ENCODE measurements at regions not wholly inside any gene's neighbourhood (a gene's known extent, or its start where the extent isn't known, plus 50 kb on each side); places are given as distances from the start of the nearest gene placed in this dataset.

DNA sequence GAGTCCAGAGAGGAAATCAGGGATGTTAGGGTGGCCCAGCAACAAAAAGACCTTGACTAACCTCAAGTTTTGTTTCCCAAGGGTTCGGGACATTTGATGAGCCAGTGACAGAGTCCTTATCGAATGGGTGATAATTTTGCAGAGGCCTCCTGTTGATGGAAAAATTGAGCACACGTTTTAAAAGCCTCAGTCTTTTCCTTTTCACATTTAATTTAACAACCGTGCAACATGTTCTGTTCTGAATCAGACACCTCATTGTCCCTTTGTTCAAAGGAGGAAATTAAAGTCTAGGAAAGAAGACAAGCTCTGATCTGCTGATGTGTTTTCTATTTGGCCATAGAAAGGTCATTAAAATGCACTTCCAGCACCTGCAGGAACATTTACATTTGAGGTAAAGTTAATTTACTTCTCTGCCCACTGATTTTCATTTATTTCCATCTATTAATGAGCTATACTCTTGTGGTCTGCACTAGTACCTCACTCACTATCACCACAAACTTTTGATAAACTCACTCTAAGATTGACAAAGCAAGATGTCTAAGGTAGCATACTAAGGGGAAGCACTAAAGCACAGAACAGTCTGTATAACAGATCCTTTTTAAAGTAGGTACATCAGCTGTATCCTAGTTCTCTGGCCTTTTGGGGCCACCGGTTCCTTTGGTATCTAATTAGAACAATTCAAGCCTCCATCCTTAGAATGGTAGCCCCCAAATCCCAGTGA, 147.0 kb downstream of the RPAP3 start:
- H3K27ac ChIP-seq (ENCODE audit: low read length), result no peak overlapping the region
- no peaks in the 10 kb centered on the region for H3K27me3 ChIP-seq (ENCODE audit: control insufficient read depth, insufficient read depth)
- 56% methylated on average over 5 of the region's 5 CpGs for WGBS
- H3K4me1 ChIP-seq (ENCODE audit: control insufficient read depth, insufficient read depth, low read length), result no peaks in the 10 kb centered on the region
- no peak overlapping the region for H3K4me3 ChIP-seq (ENCODE audit: low read length)
- DNase-seq, result no peak
- ATAC-seq, result no peak
- intact Hi-C loops (cut with DNase I), result no loop called here
- no peaks in the 10 kb centered on the region for H3K9me3 ChIP-seq (ENCODE audit: control insufficient read depth, low read length)

DNA sequence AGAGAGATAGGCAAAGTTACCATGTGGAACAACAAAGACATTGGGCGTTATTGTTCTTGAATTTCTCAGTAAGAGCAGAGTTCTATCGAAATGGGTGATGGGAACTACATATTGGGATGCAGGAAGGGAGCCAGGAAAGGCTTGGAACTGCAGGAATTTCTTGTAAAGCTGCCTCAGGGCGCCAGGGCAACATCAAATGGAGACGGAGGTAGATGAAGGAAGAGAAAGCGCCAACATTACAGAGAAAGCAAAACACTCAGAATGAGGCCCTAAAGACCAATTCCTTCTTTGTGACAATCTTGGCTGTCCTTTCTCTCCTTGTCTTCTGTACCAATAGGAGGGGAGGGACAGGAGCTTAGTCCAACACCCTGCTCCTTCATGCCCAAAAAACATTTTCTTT, 148.4 kb downstream of the RPAP3 start:
- WGBS, result 78% methylated on average over 5 of the region's 5 CpGs
- no peak overlapping the region for H3K4me3 ChIP-seq (ENCODE audit: low read length)
- intact Hi-C loops (cut with DNase I), result no loop called here
- H3K27ac ChIP-seq (ENCODE audit: low read length), result no peak overlapping the region
- H3K27me3 ChIP-seq (ENCODE audit: control insufficient read depth, insufficient read depth), result no peaks in the 10 kb centered on the region
- DNase-seq (no peak), ATAC-seq (no peak)
- H3K4me1 ChIP-seq (ENCODE audit: control insufficient read depth, insufficient read depth, low read length), result no peaks in the 10 kb centered on the region
- peaks cover 4% of the 10 kb centered on the region for H3K9me3 ChIP-seq (ENCODE audit: control insufficient read depth, low read length)

DNA sequence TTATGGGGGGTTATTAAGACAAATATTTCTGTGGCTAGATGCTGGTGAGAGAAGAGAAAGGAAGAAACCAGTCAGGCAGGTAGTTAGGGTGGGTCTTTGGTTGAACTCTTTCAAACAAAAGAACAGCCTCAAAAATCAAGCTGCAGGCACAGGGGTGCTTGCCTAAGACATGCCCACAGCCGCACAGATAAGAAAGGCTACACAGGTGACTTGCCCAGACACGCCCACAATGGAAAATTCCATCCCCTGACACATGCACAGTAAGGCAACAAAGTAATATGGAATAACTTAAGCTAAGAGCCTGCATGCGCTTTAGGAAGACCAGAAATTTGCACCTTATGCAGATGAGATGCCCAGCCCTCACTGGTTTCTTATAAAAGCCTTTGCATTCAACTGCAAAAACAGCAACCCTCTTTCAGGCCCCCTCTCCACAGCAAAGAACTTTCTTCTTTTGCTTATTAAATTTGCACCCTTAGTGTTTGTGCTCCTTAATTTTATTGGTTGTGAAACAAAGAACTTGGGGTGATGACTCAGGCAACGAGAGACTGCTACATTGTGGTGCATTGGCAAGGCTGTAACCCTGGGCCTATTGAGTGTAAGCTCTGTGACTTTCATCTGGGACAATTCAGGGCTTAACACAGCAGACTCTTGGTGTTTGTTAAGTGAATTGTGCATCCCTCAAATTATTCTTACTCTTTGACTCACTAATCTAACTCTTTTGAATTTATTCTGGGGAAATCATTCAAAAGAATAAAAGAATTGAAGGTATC, 149.4 kb downstream of the RPAP3 start:
- intact Hi-C loops (cut with DNase I), result no loop called here
- ATAC-seq, result no peak
- DNase-seq, result no peak

DNA sequence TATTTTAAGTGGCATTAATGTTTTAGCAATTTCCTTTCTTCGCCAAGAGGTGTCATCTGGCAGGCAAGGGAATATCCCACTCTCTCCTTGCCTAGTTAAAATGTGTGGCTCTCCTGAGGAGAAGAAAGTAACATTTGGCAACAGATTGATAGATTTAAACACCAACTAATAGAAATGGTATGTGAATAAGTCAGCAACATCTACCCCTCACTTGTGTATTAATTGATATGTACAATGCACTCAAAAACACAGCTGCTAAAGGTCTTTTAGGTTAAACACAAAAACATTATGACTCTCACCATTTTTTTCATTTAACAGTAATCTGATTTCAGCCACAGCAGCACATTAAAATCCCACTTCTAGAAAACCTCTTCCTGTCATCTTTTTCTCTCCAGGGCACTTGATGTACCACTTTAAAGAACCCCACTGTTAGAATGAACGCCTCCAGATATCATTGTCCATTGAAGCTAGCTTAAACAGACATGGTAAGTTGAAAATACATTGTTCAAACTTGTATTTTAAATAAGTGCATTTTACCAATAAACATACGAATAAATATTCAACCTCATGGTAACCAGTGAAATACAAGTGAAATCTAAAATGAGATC, 151.7 kb downstream of the RPAP3 start:
- no peak overlapping the region for H3K27ac ChIP-seq (ENCODE audit: low read length)
- intact Hi-C loops (cut with DNase I), result no loop called here
- H3K27me3 ChIP-seq (ENCODE audit: control insufficient read depth, insufficient read depth), result no peaks in the 10 kb centered on the region
- no peak for DNase-seq
- peaks cover 4% of the 10 kb centered on the region for H3K9me3 ChIP-seq (ENCODE audit: control insufficient read depth, low read length)
- WGBS, result 56% methylated on average over 3 of the region's 3 CpGs
- H3K4me1 ChIP-seq (ENCODE audit: control insufficient read depth, insufficient read depth, low read length), result no peaks in the 10 kb centered on the region
- H3K4me3 ChIP-seq (ENCODE audit: low read length), result no peak overlapping the region
- no peak for ATAC-seq

More for the DNA sequence above, 149.4 kb downstream of the RPAP3 start:
- H3K9me3 ChIP-seq (ENCODE audit: control insufficient read depth, low read length), result peaks cover 4% of the 10 kb centered on the region
- no peak overlapping the region for H3K27ac ChIP-seq (ENCODE audit: low read length)
- H3K4me3 ChIP-seq (ENCODE audit: low read length), result no peak overlapping the region
- 84% methylated on average over 4 of the region's 4 CpGs for WGBS
- H3K4me1 ChIP-seq (ENCODE audit: control insufficient read depth, insufficient read depth, low read length), result no peaks in the 10 kb centered on the region
- H3K27me3 ChIP-seq (ENCODE audit: control insufficient read depth, insufficient read depth), result no peaks in the 10 kb centered on the region

DNA sequence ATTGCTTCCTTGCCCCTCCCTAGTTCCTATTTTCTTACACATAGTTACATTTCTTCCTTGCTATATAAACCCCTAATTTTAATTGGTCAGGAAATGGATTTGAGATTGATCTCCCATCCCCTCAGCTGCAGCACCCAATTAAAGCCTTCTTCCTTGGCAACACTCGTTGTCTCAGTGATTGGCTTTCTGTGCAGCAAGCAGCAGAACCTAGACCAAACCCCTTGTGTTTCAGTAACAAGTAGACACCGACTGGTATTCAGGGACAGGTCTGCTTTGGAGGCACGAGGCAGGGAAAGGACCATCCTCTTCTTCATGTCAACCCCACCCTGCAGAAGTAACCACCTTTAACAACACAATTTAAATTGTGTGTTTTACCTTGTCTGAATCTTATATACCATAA, 152.6 kb downstream of the RPAP3 start:
- WGBS, result 79% methylated on average over 3 of the region's 3 CpGs
- no peak overlapping the region for H3K4me3 ChIP-seq (ENCODE audit: low read length)
- ATAC-seq, result no peak
- no peak overlapping the region for H3K27ac ChIP-seq (ENCODE audit: low read length)
- peaks cover 4% of the 10 kb centered on the region for H3K9me3 ChIP-seq (ENCODE audit: control insufficient read depth, low read length)
- no peak for DNase-seq
- no peaks in the 10 kb centered on the region for H3K4me1 ChIP-seq (ENCODE audit: control insufficient read depth, insufficient read depth, low read length)
- intact Hi-C loops (cut with DNase I), result no loop called here
- no peaks in the 10 kb centered on the region for H3K27me3 ChIP-seq (ENCODE audit: control insufficient read depth, insufficient read depth)

DNA sequence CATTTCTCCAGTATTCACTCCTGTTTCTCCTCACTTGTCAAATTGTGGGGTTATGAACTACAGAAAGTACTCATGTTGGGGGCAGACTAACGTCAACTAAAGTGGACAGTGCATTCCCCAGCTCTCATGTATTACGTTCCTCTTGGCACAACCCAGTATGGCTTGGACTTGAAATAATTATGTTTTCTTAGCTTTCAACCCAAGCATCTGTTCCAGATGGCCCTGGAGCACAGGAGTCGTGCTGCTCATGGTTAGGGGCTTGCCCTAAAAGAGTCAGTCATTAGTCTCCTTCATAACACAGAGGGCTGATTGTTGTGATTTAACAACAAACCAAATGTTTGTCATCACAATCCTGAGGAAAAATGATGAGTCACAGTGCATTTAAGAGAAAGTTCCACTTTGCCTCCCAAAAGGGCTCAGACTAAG, 154.4 kb downstream of the RPAP3 start:
- peak in 2 of 3 donors; percentile 51 to 52 for DNase-seq
- Histone ChIP-seq H3K4me1 (ENCODE audit: control insufficient read depth, insufficient read depth, low read length) (no peaks in the 10 kb centered on the region), H3K27ac (ENCODE audit: low read length) (no peak overlapping the region), H3K9me3 (ENCODE audit: control insufficient read depth, low read length) (peaks cover 4% of the 10 kb centered on the region), H3K4me3 (ENCODE audit: low read length) (no peak overlapping the region), H3K27me3 (ENCODE audit: control insufficient read depth, insufficient read depth) (no peaks in the 10 kb centered on the region)
- intact Hi-C loops (cut with DNase I), result no loop called here
- whole genome bisulfite sequencing, result 42% methylated on average over 3 of the region's 3 CpGs
- ATAC-seq, result peak; percentile 94 to 96

DNA sequence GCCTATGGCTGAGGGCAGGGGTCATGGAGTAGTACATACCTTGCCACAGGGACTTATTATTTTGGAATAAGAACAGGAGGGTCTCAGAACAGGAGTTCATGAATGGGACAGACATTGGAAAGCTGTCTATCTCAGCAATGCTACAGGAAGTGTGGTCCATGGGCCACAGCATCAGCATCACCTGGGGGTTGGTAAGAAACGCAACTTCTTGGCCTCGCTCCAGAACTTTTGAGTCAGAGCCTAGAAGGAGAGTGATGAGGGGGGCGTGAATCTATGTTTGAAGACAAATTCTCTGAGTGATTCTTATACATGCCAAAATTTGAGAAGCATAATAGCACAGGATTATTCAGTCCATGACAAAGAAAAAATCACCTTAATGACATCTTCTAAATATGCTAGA, 156.6 kb downstream of the RPAP3 start:
- intact Hi-C loops (cut with DNase I), result no loop called here
- 67% methylated on average over 3 of the region's 3 CpGs for WGBS
- Histone ChIP-seq H3K9me3 (ENCODE audit: control insufficient read depth, low read length) (peaks cover 4% of the 10 kb centered on the region), H3K27ac (ENCODE audit: low read length) (no peak overlapping the region), H3K4me1 (ENCODE audit: control insufficient read depth, insufficient read depth, low read length) (no peaks in the 10 kb centered on the region), H3K27me3 (ENCODE audit: control insufficient read depth, insufficient read depth) (no peaks in the 10 kb centered on the region), H3K4me3 (ENCODE audit: low read length) (no peak overlapping the region)
- ATAC-seq (no peak), DNase-seq (no peak)

DNA sequence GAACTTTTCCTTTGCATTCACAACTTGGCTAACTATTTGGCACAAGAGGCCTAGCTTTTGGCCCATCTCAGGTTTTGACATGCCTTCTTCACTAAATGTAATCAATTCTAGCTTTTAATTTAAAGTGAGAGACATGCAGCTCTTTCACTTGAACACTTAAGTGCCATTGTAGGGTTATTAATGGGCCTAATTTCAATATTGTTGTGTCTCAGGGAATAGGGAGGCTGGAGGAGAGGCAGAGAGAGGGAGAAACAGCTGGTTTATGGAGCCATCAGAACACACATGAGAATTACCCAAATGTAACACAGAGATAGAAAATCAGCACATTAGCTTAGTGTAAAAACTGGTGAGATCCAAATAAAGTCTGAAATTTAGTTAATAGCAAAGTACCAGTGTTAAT, 157.4 kb downstream of the RPAP3 start:
- Histone ChIP-seq H3K27me3 (ENCODE audit: control insufficient read depth, insufficient read depth) (no peaks in the 10 kb centered on the region), H3K4me3 (ENCODE audit: low read length) (no peak overlapping the region), H3K27ac (ENCODE audit: low read length) (no peak overlapping the region), H3K9me3 (ENCODE audit: control insufficient read depth, low read length) (peaks cover 4% of the 10 kb centered on the region), H3K4me1 (ENCODE audit: control insufficient read depth, insufficient read depth, low read length) (no peaks in the 10 kb centered on the region)
- no peak for DNase-seq
- intact Hi-C loops (cut with DNase I), result no loop called here
- no peak for ATAC-seq

DNA sequence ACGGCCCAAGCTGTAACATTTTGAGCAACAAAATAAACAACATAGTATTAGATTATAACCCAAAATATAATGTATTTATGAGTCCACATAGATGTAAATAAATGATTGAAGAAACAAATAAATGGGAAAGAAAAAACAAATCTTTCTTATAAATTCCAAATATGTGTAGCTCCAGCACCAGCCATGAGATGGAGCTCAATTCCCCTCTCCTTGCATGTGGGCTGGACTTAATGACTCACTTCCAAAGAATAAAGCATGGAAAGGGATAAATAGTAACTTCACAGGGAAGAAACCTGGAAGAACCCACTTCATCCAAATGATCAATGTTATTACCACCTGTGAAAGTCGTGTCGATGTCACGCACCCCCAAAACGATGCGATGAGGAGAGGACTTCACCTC, 158.8 kb downstream of the RPAP3 start:
- intact Hi-C loops (cut with DNase I), result no loop called here
- H3K4me1 ChIP-seq (ENCODE audit: control insufficient read depth, insufficient read depth, low read length), result no peaks in the 10 kb centered on the region
- no peaks in the 10 kb centered on the region for H3K27me3 ChIP-seq (ENCODE audit: control insufficient read depth, insufficient read depth)
- H3K27ac ChIP-seq (ENCODE audit: low read length), result no peak overlapping the region
- no peak for ATAC-seq
- 78% methylated on average over 6 of the region's 6 CpGs for WGBS
- no peak overlapping the region for H3K4me3 ChIP-seq (ENCODE audit: low read length)
- DNase-seq, result no peak
- no peaks in the 10 kb centered on the region for H3K9me3 ChIP-seq (ENCODE audit: control insufficient read depth, low read length)

DNA sequence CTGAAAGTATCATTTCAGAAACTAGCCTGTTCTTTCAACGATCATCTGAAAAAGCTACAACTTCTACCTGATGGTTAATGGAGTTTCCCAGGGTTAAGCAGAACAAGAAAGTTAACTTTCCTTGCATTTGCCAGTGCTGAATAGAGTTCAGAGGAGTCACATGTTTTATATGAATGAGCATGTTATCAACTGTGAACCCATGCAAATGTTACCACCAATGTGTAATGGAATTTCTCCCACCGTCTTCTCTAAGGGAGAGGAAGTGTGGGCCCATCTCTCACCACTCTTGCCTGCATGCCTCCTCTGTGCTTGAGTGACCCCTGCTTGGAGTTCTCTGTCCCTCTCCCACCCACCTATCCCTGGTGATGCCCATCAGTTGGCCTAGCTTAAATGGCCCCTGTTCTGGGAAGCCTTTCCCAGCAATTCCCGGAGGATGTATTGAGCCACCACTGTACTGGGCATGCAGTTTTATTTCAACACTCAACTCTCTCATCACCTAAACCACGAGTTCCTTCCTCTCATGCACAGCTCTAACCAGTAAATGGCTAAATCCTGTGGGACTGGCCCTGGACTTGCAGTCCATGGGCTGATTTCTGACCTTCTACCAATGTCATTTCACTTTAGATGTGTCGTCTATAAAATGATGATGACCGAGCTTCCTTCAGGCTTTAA, 159.8 kb downstream of the RPAP3 start:
- Histone ChIP-seq H3K9me3 (ENCODE audit: control insufficient read depth, low read length) (no peaks in the 10 kb centered on the region), H3K4me3 (ENCODE audit: low read length) (no peak overlapping the region), H3K27ac (ENCODE audit: low read length) (no peak overlapping the region), H3K4me1 (ENCODE audit: control insufficient read depth, insufficient read depth, low read length) (no peaks in the 10 kb centered on the region), H3K27me3 (ENCODE audit: control insufficient read depth, insufficient read depth) (no peaks in the 10 kb centered on the region)
- ATAC-seq (peak; percentile 48 to 80), DNase-seq (peak in 1 of 3 donors; percentile 40)
- intact Hi-C loops (cut with DNase I), result no loop called here
- 56% methylated on average over 6 of the region's 6 CpGs for WGBS

DNA sequence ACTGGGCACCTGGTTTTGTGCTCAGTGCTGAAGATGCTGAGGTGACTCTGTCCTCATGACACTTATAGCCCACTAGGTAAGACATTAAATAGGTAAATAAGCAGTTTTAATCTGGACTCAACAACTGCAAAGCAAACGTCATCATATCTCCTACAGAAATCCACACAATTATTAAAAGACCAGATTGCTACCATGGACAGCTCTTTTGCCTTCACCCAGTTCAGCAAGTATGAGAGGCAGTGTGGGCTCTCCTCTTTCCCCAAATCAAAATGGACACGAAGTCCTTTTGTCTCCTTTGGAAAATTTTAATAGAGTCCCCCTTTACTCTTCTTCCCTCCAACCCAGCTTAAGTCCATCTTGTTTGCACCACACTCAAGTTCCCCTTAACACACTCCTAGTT, 171.1 kb downstream of the RPAP3 start:
- Histone ChIP-seq H3K27me3 (ENCODE audit: control insufficient read depth, insufficient read depth) (no peaks in the 10 kb centered on the region), H3K9me3 (ENCODE audit: control insufficient read depth, low read length) (no peaks in the 10 kb centered on the region), H3K4me1 (ENCODE audit: control insufficient read depth, insufficient read depth, low read length) (no peaks in the 10 kb centered on the region), H3K27ac (ENCODE audit: low read length) (no peak overlapping the region), H3K4me3 (ENCODE audit: low read length) (no peak overlapping the region)
- 20% methylated on average over 2 of the region's 2 CpGs for WGBS
- no peak for ATAC-seq
- no peak for DNase-seq
- intact Hi-C loops (cut with DNase I), result no loop called here

All from right cardiac atrium (tissue), 5 donors.